NOMO-1 (cell line): ENCODE measurements at regions not wholly inside any gene's neighbourhood (a gene's known extent, or its start where the extent isn't known, plus 50 kb on each side); places are given as distances from the start of the nearest gene placed in this dataset.
"Not testable (repeated sequence)": the region's sequence is repeated elsewhere in the genome, so short reads cannot be mapped to it uniquely, and the experiment has no call there.

ENCODE experiments used
- DNase-seq, 2 experiments: peaks; one replicate each; lab custom pipeline; 2025; ENCODE audit not compliant: unreplicated experiment in 2 of 2; lab: John Stamatoyannopoulos, UW

- no peak for DNase-seq
Observed at GRCh38 chr1:243996223-243996622, 54.9 kb upstream of the ZBTB18 start.

GRCh38 chr1:243991650-243992049 lies 59.4 kb upstream of the ZBTB18 start:
- DNase-seq = no peak

GRCh38 chr1:243984788-243985187 lies 66.3 kb upstream of the ZBTB18 start:
- DNase-seq = no peak

GRCh38 chr1:243982447-243983018 lies 68.5 kb upstream of the ZBTB18 start:
- no peak for DNase-seq

GRCh38 chr1:243980471-243980870 lies 70.6 kb upstream of the ZBTB18 start:
- no peak for DNase-seq

- no peak for DNase-seq
Observed at GRCh38 chr1:243980071-243980470, 71.0 kb upstream of the ZBTB18 start.

- DNase-seq = no peak
Observed at GRCh38 chr1:243979396-243979795, 71.7 kb upstream of the ZBTB18 start.

GRCh38 chr1:243977094-243977493 lies 74.0 kb upstream of the ZBTB18 start:
- no peak for DNase-seq

- no peak for DNase-seq
Observed at GRCh38 chr1:243974451-243975292, 76.4 kb upstream of the ZBTB18 start.

GRCh38 chr1:243973169-243973568 lies 77.9 kb upstream of the ZBTB18 start:
- no peak for DNase-seq

- peak; percentile 1 to 3 for DNase-seq
Observed at GRCh38 chr1:243970077-243970476, 81.0 kb upstream of the ZBTB18 start.

GRCh38 chr1:243968413-243968812 lies 82.7 kb upstream of the ZBTB18 start:
- no peak for DNase-seq

GRCh38 chr1:243964915-243965314 lies 86.2 kb upstream of the ZBTB18 start:
- DNase-seq = no peak

GRCh38 chr1:243963571-243963970 lies 87.5 kb upstream of the ZBTB18 start:
- DNase-seq = peak; percentile 46 to 84

- DNase-seq = no peak
Observed at GRCh38 chr1:243962541-243962940, 88.5 kb upstream of the ZBTB18 start.

GRCh38 chr1:243959998-243960397 lies 91.1 kb upstream of the ZBTB18 start:
- DNase-seq = no peak

GRCh38 chr1:243957141-243957540 lies 93.9 kb upstream of the ZBTB18 start:
- peak in 1 of 2 experiments; percentile 25 for DNase-seq

- DNase-seq = no peak
Observed at GRCh38 chr1:243956450-243956849, 94.6 kb upstream of the ZBTB18 start.

GRCh38 chr1:243951207-243951606 lies 99.9 kb upstream of the ZBTB18 start:
- not testable (repeated sequence) for DNase-seq

- no peak for DNase-seq
Observed at GRCh38 chr1:243950166-243950565, 100.1 kb upstream of the AKT3 start.

- peak; percentile 32 to 34 for DNase-seq
Observed at GRCh38 chr1:243946946-243947345, 96.9 kb upstream of the AKT3 start.

GRCh38 chr1:243946253-243946652 lies 96.2 kb upstream of the AKT3 start:
- DNase-seq = no peak
